Heart left ventricle (tissue), 16 donors: ENCODE measurements at regions not wholly inside any gene's neighbourhood (a gene's known extent, or its start where the extent isn't known, plus 50 kb on each side); places are given as distances from the start of the nearest gene placed in this dataset.

Source experiments
- ATAC-seq, 4 donors: fragments of 200-7000 bp; cut with Tn5 transposase; one replicate each; pipeline ENCODE4 v1.9.1; 2020 to 2022; ENCODE audit warnings: moderate library complexity in 4 of 4, mild to moderate bottlenecking in 3 of 4, moderate number of reproducible peaks in 1 of 4
- DNase-seq, 5 donors: peaks; one replicate each; pipeline ENCODE4 v3.0.0-alpha.2; 2020
- H3K27ac ChIP-seq, 12 donors: fragments of 200-600 bp; sonication (generic) in 4 of 12; one replicate each; pipeline versions ENCODE4 v1.5.0 to v1.8.0; 2016 to 2022; ENCODE audit warnings: mild to moderate bottlenecking in 2 of 12
- H3K27me3 ChIP-seq, 9 donors: fragments of 200-600 bp; sonication (generic) in 2 of 9; one replicate each; pipeline versions ENCODE4 v1.5.1 to v1.8.0; 2016 to 2022; ENCODE audit warnings: mild to moderate bottlenecking in 3 of 9
- H3K36me3 ChIP-seq, 9 donors: fragments of 200-600 bp; sonication (generic) in 2 of 9; one replicate each; pipeline versions ENCODE4 v1.5.0 to v1.8.0; 2018 to 2022; ENCODE audit warnings: mild to moderate bottlenecking in 2 of 9
- H3K4me1 ChIP-seq, 12 donors: fragments of 200-600 bp; sonication (generic) in 4 of 12; one replicate each; pipeline versions ENCODE4 v1.5.0 to v1.8.0; 2016 to 2022; ENCODE audit warnings: mild to moderate bottlenecking in 3 of 12
- H3K4me3 ChIP-seq, 12 donors: fragments of 200-600 bp; sonication (generic) in 4 of 12; one replicate each; pipeline versions ENCODE4 v1.5.0 to v1.8.0; 2017 to 2022; ENCODE audit warnings: mild to moderate bottlenecking in 9 of 12, moderate library complexity in 4 of 12
- H3K9me3 ChIP-seq, 12 donors: fragments of 200-600 bp; sonication (generic) in 4 of 12; one replicate each; pipeline versions ENCODE4 v1.5.0 to v1.8.0; 2016 to 2022; ENCODE audit warnings: mild to moderate bottlenecking in 1 of 12
- CTCF ChIP-seq, 12 donors: fragments of 200-600 bp; sonication (generic) in 4 of 12; IDR thresholded peaks; one replicate each; pipeline versions ENCODE4 v1.5.0 to v1.8.0; 2018 to 2022; ENCODE audit warnings: antibody characterized with exemption in 12 of 12, mild to moderate bottlenecking in 5 of 12
- POLR2A ChIP-seq, 2 donors: fragments of 450-650 bp; IDR thresholded peaks; one replicate each; pipeline ENCODE4 v1.6.1; 2017; ENCODE audit warnings: antibody characterized with exemption in 2 of 2, mild to moderate bottlenecking in 2 of 2, moderate library complexity in 2 of 2
- WGBS, 4 donors: extraction: QIAGEN DNeasy Blood & Tissue Kit in 2 of 4; methylation state at CpG; one replicate each; pipeline versions ENCODE4 v1.1.5 to v1.1.7; 2013 to 2018; 5-methylcytosine and 5-hydroxymethylcytosine counted together
- intact Hi-C, 10 donors: fragments of 100-400 bp; cut with DNase I; formaldehyde crosslinking; loops; one replicate each; pipeline versions ENCODE4 v1.11.1 to v1.14.2; 2022
- donor health status: ischemic (EF 13 %, LVEDD 7.1; RV severe dilation, severe dysfunction).
- donor health status: healthy with polysubstance abuse.
- donor health status: DM: no; HTN: yes; CAD: no.
- donor health status: DM: no; HTN: no; CAD: no.
- donor health status: ischemic (EF 25% LVEDD 6.9; RV normal size, moderate dysfunction).
- donor health status: ischemic (EF 25% LVEDD 5.7; RV mildly dilated, moderate dysfunction).
- donor health status: healthy.
- donor health status: DM: yes; HTN: yes; CAD: no.
- donor health status: ischemic (EF 35%, LVEDD 5.7; RV mildly dilated, moderate dysfunction).
- donor health status: nonischemic (EF 11% LVEDD 7.7; RV severe dilation, severe dysfunction).
- donor health status: DM: yes; HTN: yes; CAD: no.
- donor health status: PGD.
- donor health status: ischemic (EF 29% LVEDD 5.4; RV normal size, mild dysfunction).
- donor health status: nonischemic (EF 23%, LVEDD 6.1; RV moderate dilation, normal function).

- TF ChIP-seq CTCF (IDR thresholded peaks at IDR 0.05) (no peak), POLR2A (IDR thresholded peaks at IDR 0.05) (no peak)
- no peak overlapping the region for H3K4me3 ChIP-seq
- ATAC-seq: no peak
- no peaks in the 10 kb centered on the region for H3K27me3 ChIP-seq
- no peaks in the 10 kb centered on the region for H3K4me1 ChIP-seq
- intact Hi-C loops: no loop called here
- no peak overlapping the region for H3K27ac ChIP-seq
- H3K36me3 ChIP-seq: no peaks in the 10 kb centered on the region
- no peak for DNase-seq
- H3K9me3 ChIP-seq: no peaks in the 10 kb centered on the region
- WGBS, 4 donors: 74 to 83% (median 78%) methylated on average over 3 of the region's 3 CpGs
These were observed 1412.1 kb downstream of the PLA2G4A start for GRCh38 chr1:188240772-188241406.

- Histone ChIP-seq H3K4me3 (no peak overlapping the region), H3K36me3 (no peaks in the 10 kb centered on the region), H3K27me3 (no peaks in the 10 kb centered on the region), H3K4me1 (no peaks in the 10 kb centered on the region), H3K9me3 (no peaks in the 10 kb centered on the region), H3K27ac (no peak overlapping the region)
- ATAC-seq: no peak
- TF ChIP-seq CTCF (IDR thresholded peaks at IDR 0.05): no peak
- no peak for TF ChIP-seq POLR2A (IDR thresholded peaks at IDR 0.05)
- DNase-seq: no peak
- intact Hi-C loops: no loop called here
- WGBS, 4 donors: 75 to 82% (median 78%) methylated on average over 4 of the region's 4 CpGs
These were observed 1412.9 kb downstream of the PLA2G4A start for GRCh38 chr1:188241629-188242028.

- no peak for ATAC-seq
- H3K27me3 ChIP-seq: no peaks in the 10 kb centered on the region
- no peaks in the 10 kb centered on the region for H3K9me3 ChIP-seq
- no peaks in the 10 kb centered on the region for H3K4me1 ChIP-seq
- no peak for DNase-seq
- TF ChIP-seq POLR2A (IDR thresholded peaks at IDR 0.05) (no peak), CTCF (IDR thresholded peaks at IDR 0.05) (no peak)
- H3K4me3 ChIP-seq: no peak overlapping the region
- no peak overlapping the region for H3K27ac ChIP-seq
- intact Hi-C loops: no loop called here
- 61 to 73% (median 67%) methylated on average over 3 of the region's 3 CpGs for WGBS, 4 donors
- no peaks in the 10 kb centered on the region for H3K36me3 ChIP-seq
These were observed 1414.7 kb downstream of the PLA2G4A start for GRCh38 chr1:188243456-188243855.

- Histone ChIP-seq H3K9me3 (no peaks in the 10 kb centered on the region), H3K4me1 (no peaks in the 10 kb centered on the region), H3K4me3 (no peak overlapping the region), H3K36me3 (no peaks in the 10 kb centered on the region), H3K27ac (no peak overlapping the region), H3K27me3 (no peaks in the 10 kb centered on the region)
- TF ChIP-seq POLR2A (IDR thresholded peaks at IDR 0.05) (no peak), CTCF (IDR thresholded peaks at IDR 0.05) (no peak)
- WGBS, 4 donors: 78 to 87% (median 83%) methylated on average over 1 of the region's 1 CpG
- intact Hi-C loops: no loop called here
- DNase-seq (no peak), ATAC-seq (no peak)
These were observed 1415.9 kb downstream of the PLA2G4A start for GRCh38 chr1:188244681-188245080.
